RCC 7860 (cell line): ENCODE measurements at regions not wholly inside any gene's neighbourhood (a gene's known extent, or its start where the extent isn't known, plus 50 kb on each side); places are given as distances from the start of the nearest gene placed in this dataset.
"Not testable (repeated sequence)": the region's sequence is repeated elsewhere in the genome, so short reads cannot be mapped to it uniquely, and the experiment has no call there.

Experiments
- DNase-seq: peaks from one replicate; pipeline ENCODE4 v3.0.0-alpha.2; 2015; ENCODE audit warnings: low spot score
- FAIRE-seq: peaks from 2 replicates; lab custom pipeline; 2012; peaks lifted over from hg19 to GRCh38; lab: Jason Lieb, UNC

GRCh38 chr2:8324901-8325300 is 357.0 kb upstream of the ID2 start:
- FAIRE-seq (no peak), DNase-seq (no peak)

DNA sequence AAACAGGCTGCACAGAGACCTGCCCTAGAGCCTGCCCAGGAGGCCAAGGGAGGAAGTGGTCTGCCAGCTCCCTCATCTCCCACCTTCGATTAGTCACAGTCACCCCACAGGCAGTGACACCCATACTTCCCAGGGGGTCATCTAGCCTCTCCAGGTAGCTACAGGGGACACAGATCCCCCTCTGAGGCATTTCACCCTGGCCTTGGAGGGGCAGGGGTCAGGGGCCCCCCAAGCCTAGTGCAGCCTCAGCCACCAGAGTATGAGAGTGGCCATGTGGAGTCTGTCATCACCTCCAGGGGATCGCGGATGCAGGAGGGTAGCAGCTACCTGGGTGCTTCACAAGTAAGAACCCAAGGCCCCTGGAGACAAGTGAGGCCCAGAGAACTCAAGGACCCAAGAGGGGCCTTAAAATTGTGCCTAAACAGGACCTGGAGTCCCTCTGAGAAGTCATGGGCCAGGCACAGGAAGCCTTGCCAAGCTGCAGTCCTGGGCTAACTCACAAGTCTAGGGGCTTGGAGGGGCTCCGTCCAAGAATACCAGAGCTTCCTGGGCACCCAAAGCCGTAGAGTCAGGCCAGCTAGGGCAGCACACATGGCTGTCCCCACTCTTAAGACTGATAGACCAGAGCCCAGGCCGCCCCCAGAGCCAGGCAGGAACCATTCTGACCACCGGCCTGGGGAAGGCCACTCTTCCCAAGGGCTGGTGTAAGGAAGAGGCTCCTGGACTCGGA is 354.3 kb upstream of the ID2 start:
- DNase-seq (no peak), FAIRE-seq (no peak)

DNA sequence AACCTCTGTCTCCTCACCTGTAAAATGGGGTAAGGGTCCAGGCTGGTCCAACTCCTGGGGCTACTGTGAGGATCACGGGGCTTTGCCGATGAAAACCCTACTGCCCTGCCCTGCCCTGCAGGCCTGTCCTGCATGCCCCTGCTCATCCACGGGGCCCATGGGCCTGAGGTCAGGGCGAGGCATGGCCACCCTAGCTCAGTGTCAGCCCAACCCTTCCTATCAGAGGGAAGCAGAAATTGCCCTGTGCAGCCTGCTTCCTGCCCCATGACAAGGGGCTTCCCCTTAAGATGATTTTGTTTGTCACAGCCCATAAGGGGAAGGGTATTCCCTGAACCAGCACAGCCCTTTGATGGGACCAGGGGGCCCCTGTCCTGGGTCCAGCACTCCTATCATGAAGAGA is 353.6 kb upstream of the ID2 start:
- FAIRE-seq = no peak
- no peak for DNase-seq

- DNase-seq (no peak), FAIRE-seq (no peak)
These were observed 351.9 kb upstream of the ID2 start for GRCh38 chr2:8329660-8330622.

GRCh38 chr2:8331068-8331467 is 350.8 kb upstream of the ID2 start:
- no peak for FAIRE-seq
- DNase-seq = no peak

GRCh38 chr2:8332646-8333045 is 349.2 kb upstream of the ID2 start:
- DNase-seq = no peak
- no peak for FAIRE-seq

- FAIRE-seq (no peak), DNase-seq (no peak)
These were observed 348.6 kb upstream of the ID2 start for GRCh38 chr2:8333177-8333831.

GRCh38 chr2:8333832-8334187 is 348.0 kb upstream of the ID2 start:
- FAIRE-seq, DNase-seq: not testable (repeated sequence)

DNA sequence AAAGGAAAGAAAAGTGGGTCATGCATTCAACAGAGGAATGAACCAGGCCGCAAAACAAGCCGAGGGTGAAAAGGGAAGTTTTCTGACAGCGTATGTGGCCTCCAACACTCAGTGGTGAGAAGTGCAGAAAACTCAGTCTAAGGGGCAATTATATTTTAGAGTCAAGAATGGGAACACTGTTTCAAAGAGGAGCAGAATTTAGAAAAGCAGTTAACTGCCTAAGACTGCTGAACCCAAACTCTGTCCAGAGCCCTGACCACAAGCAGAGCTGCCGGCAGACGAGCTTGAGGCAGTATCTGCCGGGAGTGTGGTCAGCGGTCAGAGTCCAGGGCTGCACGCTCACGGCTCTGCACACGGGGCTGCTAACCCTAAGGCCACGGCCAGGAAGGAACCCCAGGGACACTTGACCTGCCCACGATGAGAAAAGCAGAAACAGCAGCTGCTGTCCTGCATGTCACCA is 347.0 kb upstream of the ID2 start:
- no peak for DNase-seq
- no peak for FAIRE-seq

DNA sequence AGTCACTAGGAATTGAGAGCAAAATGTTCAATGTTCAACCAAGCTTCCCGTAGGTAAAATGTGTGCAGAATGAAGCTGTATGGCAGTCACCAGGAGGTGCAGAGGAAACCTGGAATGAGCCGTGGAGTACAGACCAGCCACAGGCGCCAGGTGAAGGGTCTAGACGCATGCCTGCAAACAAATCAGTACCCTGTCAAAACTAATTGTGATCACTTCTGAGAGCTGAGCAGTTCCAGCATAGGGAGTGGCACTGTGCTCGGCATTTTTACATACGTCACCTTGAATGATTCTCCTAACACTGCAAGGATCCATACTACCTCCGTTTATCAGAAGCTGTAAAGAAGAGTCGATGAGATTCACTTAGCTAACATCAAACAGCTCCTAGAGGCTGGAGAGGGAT is 346.1 kb upstream of the ID2 start:
- no peak for FAIRE-seq
- DNase-seq = no peak

- FAIRE-seq (no peak), DNase-seq (no peak)
These were observed 344.5 kb upstream of the ID2 start for GRCh38 chr2:8337321-8337720.

DNA sequence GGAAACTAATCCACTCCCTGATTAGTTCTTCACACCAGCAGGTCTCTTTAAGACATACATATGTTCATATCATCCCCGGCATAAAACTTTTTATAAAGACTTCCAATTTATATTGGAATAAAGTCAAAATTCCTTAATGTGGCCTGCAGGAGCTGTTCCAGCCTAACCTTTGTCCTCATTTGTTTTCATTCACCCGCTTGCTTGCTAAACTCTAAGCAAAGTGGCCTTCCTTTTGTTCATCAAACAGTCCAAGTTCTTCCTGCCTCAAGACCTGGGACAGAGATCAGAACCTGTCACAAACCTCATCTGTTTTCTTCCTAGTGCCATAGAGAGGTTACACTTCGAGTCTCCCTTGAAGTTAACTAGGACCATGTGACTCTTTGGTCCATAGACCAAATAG is 339.4 kb upstream of the ID2 start:
- DNase-seq (no peak), FAIRE-seq (no peak)

DNA sequence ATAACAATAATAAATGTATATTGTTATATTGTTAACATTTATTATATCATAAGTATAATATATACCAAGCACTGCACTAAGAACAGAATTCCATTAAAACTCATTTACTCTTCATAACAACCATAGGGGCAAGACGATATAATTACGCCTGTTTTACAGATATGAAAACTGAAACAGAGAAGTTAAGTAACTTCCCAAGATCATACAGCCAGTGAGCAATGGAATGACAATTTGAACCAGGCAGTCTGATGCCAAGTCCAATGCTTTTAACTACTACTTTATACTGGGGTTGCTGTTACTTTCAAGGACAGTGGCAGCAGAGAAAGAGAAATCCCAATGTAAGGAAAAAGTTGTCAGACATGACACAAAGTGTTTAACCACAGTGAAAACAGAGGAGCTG is 338.8 kb upstream of the ID2 start:
- DNase-seq = no peak
- FAIRE-seq = no peak

DNA sequence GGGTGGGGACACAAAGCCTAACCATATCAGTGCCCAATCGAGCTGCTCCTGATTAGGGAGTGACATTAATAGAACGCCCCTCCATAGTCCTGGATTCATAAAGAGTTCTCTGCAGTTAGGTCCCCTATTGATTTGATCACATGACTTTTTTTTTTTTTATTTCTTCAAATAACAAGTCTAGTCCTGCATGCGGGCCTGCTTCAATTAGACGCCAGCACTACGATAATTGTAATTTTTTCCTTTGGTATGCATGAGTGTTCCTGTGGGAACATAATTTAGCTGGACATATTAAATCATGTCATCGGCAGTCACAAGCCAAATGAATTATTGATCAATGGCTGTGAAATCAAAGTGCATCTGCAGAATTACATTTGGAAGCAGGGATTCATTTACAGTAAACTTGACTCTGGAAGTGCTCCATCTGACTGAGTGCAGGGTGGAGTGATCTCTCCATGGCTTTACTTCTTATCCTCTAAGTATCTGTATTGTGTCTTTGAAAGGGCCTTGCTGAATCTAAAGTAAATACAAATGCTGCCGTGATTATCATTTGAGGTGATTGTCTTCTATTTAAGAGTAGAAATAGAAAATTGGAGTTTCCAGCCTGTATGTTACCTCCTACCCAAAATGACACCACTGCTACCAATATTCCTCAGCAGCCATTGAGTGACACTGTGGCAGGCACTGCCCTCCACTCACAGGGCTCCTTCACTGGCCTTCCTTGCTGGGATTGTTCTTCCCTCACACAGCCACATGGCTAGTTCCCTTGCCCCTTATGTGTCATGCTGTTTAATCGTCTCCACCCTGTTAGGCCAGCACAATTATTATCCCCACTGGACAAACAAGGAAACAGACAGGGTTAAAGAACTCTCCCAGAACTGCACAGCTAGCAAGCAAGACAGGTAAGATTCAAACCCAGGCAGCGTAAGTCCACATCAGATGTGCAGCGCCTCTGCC is 337.4 kb upstream of the ID2 start:
- no peak for DNase-seq
- no peak for FAIRE-seq

- FAIRE-seq = no peak
- no peak for DNase-seq
These were observed 336.7 kb upstream of the ID2 start for GRCh38 chr2:8345200-8345599.

- DNase-seq (no peak), FAIRE-seq (no peak)
These were observed 335.6 kb upstream of the ID2 start for GRCh38 chr2:8346208-8346607.

GRCh38 chr2:8346706-8347430 is 335.0 kb upstream of the ID2 start:
- no peak for FAIRE-seq
- DNase-seq = no peak

GRCh38 chr2:8348911-8349310 is 332.9 kb upstream of the ID2 start:
- FAIRE-seq, DNase-seq: not testable (repeated sequence)

- FAIRE-seq = no peak
These were observed 329.6 kb upstream of the ID2 start for GRCh38 chr2:8352296-8352695.

GRCh38 chr2:8352989-8353388 is 328.9 kb upstream of the ID2 start:
- FAIRE-seq (no peak), DNase-seq (no peak)

More at GRCh38 chr2:8352296-8352695, 329.6 kb upstream of the ID2 start:
- DNase-seq = no peak
